Stimulated activated CD4-positive, alpha-beta T cell treated with anti-CD3 and anti-CD28 coated beads, Interleukin-1b, Interleukin-23, amount 100 ng/mL, for 48 hours (primary cell): ENCODE measurements at regions not wholly inside any gene's neighbourhood (a gene's known extent, or its start where the extent isn't known, plus 50 kb on each side); places are given as distances from the start of the nearest gene placed in this dataset.
"Not testable (repeated sequence)": the region's sequence is repeated elsewhere in the genome, so short reads cannot be mapped to it uniquely, and the experiment has no call there.

ENCODE experiments used
- DNase-seq: peaks from one replicate; pipeline ENCODE4 v3.0.0-alpha.2; 2020

- no peak for DNase-seq
These were observed 2126.3 kb upstream of the ACO1 start for GRCh38 chr9:30258094-30258493.

GRCh38 chr9:30280229-30280900, 2104.1 kb upstream of the ACO1 start:
- DNase-seq: no peak

GRCh38 chr9:30289435-30289834, 2095.0 kb upstream of the ACO1 start:
- DNase-seq: no peak

- DNase-seq: not testable (repeated sequence)
These were observed 2092.4 kb upstream of the ACO1 start for GRCh38 chr9:30292026-30292425.

GRCh38 chr9:30293231-30293630, 2091.2 kb upstream of the ACO1 start:
- DNase-seq: no peak

GRCh38 chr9:30299126-30299780, 2085.2 kb upstream of the ACO1 start:
- no peak for DNase-seq

DNA sequence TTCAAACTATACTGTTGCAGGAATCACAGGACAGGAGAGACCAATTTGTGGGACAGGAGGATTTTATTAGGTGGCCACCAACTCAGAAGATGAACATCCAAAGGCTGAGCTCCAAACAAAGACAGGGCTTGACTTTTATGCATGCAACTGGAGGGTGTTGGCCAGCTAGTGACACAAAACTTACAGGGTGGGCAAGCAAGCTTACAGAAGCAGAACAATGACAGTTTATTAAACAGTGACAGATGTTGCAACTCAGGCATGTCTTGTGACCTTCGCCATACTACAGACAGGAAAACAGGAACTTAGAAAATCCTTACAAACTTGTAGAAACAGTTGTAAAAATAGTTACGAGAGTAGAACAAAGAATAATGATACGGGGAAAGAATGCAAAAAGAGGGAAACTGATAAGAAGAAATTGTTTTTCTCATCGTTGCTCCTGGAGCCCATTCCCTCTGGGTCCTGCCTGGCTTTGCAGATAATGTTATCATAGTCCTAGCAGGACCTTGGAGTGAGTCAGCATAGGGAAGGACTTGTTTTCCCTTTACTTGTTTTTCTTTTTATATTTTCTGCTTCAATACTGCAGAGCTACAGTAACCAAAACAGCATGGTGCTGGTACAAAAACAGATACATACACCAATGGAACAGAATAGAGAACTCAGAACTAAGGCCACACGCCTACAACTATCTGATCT, 2083.0 kb upstream of the ACO1 start:
- DNase-seq: no peak

DNA sequence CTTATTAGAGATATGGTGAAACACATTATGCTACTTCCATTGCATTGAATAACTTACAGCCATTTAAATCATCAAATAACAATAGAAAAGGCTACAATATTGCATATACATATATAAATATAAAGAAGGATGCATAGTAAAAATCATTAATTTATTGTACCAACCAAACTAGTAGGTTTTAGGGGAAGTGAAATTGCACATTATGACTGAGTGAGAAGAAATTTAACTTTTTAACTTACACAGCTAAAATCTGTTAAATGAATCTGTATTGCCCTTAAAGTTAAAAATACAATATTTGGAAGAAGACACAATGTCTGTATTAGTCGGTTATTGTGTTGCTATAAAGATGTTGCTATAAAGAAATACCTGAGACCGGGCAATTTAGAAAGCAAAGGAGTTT, 2073.7 kb upstream of the ACO1 start:
- no peak for DNase-seq

DNA sequence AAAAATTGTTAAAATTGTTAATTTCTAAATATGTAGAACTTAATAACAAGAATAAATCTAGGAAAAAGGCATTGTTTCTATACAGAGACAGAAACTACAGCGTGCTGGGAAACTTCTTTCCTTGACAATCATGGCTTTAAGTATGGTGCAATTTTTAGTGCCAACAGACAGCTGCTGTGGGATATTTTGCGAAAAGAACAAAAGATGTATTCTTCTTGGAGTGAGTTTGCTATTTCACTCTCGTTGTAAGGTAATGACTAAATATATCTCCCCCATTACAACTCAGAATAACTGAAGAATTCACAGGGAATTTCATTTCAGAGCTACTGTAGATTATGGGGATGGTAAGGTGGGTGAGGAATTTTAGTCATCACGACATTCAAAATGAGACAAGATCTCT, 2055.0 kb upstream of the ACO1 start:
- DNase-seq: no peak

DNA sequence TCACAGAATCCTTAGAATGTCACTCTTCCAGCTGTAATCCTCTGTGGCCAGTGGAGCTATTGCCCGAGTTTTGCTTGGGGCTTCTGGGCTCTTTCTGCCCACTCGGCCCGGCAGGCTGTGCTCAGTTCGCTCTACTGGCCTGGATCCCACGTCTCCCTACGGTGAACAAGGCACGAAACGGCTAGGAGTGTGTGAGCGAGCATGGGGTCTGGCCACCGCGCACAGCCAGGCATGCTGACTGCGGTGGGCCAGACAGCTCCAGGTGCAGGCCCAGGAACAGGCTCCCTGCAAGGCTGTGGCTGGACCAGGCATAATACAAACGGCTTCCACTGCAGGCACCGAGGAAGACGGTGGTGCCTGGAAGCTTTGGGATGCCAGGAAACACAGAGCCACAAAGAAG, 2035.5 kb upstream of the ACO1 start:
- DNase-seq: no peak

DNA sequence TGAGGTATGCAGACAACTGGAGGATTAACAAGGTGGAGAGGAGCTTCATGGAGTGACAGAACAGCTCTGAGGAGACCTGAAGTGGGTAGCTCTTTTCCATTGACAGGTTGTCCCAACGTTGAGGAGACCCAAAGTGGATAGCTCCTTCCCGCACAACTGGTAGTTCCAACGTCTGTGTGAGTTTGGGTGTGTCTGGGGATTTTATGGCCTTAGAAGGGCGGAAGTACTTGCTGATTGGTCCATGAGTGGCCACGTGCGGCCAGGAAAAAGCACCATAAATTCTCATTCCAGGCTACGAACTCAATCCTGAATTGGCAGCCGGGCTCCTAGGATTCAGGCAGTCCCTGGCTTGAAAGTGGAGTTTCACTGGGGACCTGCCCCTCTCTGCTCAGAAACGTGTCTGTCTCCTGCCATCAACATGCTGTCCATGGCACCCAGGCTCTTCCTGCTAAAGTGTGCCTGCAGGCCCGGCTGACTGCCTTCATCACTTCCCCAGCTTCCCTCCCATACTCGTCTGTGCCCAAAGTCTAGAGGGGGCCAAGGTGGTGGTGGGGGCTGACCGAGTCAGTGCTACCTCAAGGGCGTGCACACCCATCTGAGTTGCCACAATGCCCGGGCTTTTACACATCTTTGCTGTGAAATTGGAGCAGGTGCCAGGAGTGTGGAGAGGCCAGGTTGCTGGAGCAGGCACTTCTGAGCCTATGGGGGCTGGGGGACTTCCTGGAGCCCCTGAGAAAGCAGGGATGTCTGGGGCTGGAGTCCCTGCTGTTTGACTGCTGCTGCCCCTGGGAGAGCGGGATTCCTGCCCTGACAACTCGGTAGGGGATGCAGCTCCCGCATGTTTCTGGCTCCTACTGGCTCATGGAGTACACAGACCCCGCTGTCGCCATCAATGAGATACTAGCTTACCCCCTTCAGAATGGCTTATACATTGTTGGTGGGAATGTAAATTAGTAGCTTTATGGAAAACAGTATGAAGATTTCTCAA, 2034.6 kb upstream of the ACO1 start:
- DNase-seq: no peak

GRCh38 chr9:30356221-30356620, 2028.2 kb upstream of the ACO1 start:
- DNase-seq: no peak

DNA sequence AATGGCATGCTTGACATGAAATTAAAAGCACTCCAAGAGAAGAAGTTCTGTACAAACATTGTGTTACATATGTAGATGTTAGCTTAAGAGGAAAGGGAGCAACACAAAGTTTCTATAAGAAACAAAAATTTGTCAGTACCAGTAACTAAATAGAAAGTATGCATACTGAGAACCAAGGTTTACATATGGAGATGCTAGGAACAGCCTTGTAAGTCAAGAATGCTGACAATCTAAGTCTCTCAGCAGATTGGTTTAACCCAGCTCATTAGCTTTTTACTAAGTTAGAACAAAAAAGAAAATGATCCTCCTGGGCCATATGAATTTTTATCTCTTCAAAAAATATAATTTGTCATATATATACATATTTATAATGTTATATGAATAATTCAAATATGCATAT, 2022.1 kb upstream of the ACO1 start:
- DNase-seq: no peak

- DNase-seq: not testable (repeated sequence)
These were observed 2018.3 kb upstream of the ACO1 start for GRCh38 chr9:30366140-30366539.

DNA sequence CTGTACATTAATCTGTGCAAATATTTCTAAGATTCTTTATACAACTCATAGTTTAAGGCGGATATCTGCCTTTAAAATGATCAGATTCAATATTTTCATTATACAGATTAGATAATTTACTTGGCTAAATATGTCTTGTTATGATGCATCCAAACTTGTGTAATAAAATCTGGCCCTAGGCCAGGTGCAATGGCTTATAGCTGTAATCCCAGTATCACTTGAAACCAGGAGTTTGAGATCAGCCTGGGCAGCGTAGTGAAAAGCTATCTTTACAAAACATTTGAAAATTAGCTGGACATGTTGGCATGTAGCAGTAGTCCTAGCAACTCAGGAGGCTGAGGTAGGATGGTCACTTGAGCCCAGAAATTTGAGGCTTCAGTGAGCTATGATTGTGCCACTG, 2002.2 kb upstream of the ACO1 start:
- no peak for DNase-seq

DNA sequence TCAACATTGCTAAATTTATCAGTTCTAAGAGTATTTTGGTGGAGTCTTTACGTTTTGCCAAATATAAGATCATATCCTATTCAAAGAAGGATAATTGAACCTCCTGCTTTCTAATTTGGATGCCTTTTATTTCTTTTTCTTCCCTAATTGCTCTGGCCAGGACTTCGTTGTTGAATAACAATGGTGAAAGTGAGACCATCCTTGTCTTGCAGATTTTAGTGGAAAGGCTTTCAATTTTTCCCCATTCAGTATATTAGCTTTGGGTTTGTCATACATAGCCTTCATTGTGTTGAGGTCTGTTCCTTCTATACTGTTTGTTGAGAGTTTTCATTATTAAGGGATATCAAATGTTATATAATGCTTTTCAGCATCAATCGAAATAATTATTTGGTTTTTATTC, 1974.2 kb upstream of the ACO1 start:
- no peak for DNase-seq

- DNase-seq: no peak
These were observed 1972.9 kb upstream of the ACO1 start for GRCh38 chr9:30411571-30411970.

GRCh38 chr9:30459156-30459555, 1925.3 kb upstream of the ACO1 start:
- DNase-seq: no peak

DNA sequence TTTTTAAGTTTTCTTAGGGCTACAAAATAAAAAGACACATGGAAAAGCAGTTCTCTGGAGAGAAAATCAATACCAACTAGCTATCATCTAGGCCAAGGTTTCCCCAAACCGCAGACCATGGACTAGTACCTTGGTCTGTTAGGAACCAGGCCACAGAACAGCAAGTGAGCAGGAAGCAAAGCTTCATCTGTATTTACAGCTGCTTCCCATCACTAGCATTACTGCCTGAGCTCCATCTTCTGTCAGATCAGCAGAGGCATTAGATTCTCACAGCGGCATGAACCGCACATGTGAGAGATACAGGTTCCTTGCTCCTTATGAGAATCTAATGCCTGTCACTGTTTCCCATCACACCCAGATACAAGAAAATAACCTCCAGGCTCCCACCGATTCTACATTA, 1907.6 kb upstream of the ACO1 start:
- DNase-seq: no peak

DNA sequence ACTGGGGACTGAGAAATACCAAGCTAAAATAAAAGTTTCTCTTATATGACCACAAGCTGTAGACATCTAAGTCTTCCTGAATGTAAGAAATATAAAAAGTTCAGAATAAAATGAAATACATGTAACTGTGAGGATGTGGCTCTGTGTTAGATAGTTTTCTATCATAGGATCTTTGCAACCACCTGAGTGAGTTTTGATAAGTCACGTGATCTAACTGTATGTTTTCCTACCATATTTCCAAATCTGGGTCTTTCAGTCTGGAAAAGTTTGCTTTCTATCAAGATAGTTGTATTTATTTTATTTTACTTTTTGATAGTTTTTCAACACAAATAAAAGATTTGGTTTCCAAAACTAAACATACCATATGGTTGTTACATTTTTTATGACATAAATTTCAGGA, 1905.8 kb upstream of the ACO1 start:
- DNase-seq: no peak

DNA sequence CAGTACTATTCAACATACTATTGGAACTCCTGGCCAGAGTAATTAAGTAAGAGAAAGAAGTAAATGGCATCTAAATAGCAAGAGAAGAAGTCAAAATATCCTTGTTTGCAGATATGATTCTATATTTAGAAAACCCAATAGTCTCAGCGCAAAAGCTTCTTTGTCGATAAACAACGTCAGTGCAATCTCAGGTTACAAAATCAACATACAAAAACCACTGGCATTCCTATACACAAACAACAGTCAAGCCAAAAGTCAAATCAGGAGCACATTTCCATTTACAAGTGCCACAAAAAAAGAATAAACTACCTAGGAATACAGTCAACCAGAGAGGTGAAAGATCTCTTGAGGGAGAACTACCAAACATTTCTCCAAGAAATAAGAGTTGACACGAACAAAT, 1901.9 kb upstream of the ACO1 start:
- DNase-seq: no peak

DNA sequence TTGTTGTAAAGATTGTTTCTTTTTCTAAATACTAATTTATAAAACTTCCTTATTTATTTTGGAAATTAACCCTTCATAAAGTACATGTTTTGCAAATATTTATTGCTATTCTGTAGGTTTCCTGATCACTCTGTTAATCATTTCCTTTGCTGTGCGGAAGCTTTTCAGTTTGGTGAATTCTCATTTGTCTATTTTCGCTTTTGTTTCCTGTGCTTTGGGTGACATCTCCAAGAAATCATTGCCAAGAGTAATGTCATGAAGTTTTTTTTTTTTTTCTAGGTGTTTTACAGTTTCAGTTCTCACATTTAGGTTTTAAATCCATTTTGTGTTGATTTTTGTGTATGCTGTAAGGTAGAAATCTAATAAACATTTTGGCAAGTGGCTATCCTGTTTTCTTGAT, 1899.8 kb upstream of the ACO1 start:
- DNase-seq: no peak

DNA sequence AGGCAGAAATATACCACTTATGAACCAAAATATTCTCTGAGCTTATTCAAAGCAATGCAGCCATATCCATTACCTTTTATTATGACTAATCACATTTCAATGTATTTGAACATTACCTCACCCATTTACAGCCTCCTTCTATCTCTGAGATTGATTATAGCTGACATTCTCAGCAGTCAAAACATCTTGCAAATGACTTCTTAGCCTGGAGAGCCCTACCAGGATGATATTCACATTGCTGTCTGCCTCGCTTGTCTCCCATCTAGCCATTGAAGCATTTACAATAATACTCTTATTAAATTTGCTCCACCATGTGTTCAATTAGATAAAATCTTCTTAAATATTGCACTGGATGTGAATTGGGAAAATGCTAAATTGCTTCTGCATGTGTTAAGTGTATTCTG, 1879.9 kb upstream of the ACO1 start:
- no peak for DNase-seq
